ENCODE measurements at regions not wholly inside any gene's neighbourhood (a gene's known extent, or its start where the extent isn't known, plus 50 kb on each side); places are given as distances from the start of the nearest gene placed in this dataset.

DNA sequence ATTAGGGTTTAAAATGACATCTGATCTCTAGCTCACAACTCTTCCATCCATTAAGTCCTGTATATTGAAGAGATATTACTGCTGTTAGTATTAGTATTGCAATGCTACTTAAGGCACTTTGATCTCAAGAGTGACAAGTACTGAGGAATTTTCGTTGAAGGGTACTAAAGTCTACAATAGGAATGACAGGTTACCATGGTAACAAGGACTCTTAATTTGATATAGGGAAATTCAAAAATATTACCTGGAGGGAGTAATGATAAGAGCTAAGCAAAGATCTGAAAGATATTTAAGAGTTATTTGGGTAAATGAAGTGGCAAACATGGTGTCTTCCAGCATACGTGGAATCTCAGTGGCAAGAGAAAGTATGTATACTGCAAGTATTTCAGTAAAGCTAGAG is 518.0 kb upstream of the SLC35B3 start:
- ATAC-seq (no peak), DNase-seq (ENCODE audit: low read depth, low spot score) (no peak)
- in situ Hi-C loops (cut with HindIII; ENCODE audit: low pct_unique_long_range_greater_than_20kb, low sequenced_read_pairs) (no loop called here), intact Hi-C loops (cut with micrococcal nuclease; ENCODE audit: unreplicated experiment) (no loop called here)
- TF ChIP-seq, protein P1, sequence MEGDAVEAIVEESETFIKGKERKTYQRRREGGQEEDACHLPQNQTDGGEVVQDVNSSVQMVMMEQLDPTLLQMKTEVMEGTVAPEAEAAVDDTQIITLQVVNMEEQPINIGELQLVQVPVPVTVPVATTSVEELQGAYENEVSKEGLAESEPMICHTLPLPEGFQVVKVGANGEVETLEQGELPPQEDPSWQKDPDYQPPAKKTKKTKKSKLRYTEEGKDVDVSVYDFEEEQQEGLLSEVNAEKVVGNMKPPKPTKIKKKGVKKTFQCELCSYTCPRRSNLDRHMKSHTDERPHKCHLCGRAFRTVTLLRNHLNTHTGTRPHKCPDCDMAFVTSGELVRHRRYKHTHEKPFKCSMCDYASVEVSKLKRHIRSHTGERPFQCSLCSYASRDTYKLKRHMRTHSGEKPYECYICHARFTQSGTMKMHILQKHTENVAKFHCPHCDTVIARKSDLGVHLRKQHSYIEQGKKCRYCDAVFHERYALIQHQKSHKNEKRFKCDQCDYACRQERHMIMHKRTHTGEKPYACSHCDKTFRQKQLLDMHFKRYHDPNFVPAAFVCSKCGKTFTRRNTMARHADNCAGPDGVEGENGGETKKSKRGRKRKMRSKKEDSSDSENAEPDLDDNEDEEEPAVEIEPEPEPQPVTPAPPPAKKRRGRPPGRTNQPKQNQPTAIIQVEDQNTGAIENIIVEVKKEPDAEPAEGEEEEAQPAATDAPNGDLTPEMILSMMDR (IDR thresholded peaks at IDR 0.05): no peak
- TF ChIP-seq, protein P2, sequence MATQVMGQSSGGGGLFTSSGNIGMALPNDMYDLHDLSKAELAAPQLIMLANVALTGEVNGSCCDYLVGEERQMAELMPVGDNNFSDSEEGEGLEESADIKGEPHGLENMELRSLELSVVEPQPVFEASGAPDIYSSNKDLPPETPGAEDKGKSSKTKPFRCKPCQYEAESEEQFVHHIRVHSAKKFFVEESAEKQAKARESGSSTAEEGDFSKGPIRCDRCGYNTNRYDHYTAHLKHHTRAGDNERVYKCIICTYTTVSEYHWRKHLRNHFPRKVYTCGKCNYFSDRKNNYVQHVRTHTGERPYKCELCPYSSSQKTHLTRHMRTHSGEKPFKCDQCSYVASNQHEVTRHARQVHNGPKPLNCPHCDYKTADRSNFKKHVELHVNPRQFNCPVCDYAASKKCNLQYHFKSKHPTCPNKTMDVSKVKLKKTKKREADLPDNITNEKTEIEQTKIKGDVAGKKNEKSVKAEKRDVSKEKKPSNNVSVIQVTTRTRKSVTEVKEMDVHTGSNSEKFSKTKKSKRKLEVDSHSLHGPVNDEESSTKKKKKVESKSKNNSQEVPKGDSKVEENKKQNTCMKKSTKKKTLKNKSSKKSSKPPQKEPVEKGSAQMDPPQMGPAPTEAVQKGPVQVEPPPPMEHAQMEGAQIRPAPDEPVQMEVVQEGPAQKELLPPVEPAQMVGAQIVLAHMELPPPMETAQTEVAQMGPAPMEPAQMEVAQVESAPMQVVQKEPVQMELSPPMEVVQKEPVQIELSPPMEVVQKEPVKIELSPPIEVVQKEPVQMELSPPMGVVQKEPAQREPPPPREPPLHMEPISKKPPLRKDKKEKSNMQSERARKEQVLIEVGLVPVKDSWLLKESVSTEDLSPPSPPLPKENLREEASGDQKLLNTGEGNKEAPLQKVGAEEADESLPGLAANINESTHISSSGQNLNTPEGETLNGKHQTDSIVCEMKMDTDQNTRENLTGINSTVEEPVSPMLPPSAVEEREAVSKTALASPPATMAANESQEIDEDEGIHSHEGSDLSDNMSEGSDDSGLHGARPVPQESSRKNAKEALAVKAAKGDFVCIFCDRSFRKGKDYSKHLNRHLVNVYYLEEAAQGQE (IDR thresholded peaks at IDR 0.05; ENCODE audit: insufficient read depth in 1 of 2, low read depth in 2 of 2, low read length in 1 of 2): no peak
- TF ChIP-seq SIN3A (IDR thresholded peaks at IDR 0.05; ENCODE audit: borderline replicate concordance, insufficient read depth, low read depth, low read length) (no peak), POLR2AphosphoS5 (IDR thresholded peaks at IDR 0.05; ENCODE audit: low read depth, low read length) (no peak), TCF7L2 (IDR thresholded peaks at IDR 0.05; ENCODE audit: low read depth, low read length) (no peak)
- CTCF ChIA-PET: no interaction called here
- Histone ChIP-seq H3K4me3 (ENCODE audit: low read depth in 2 of 2, low read length in 2 of 2) (no peak overlapping the region), H3K4me1 (ENCODE audit: control insufficient read depth, insufficient read depth, low read length) (no peaks in the 10 kb centered on the region), H3K9me3 (ENCODE audit: control insufficient read depth, insufficient read depth, low read depth, low read length) (no peaks in the 10 kb centered on the region), H3K27ac (ENCODE audit: low read length) (no peak overlapping the region), H3K27me3 (ENCODE audit: control insufficient read depth, insufficient read depth, low read length) (no peaks in the 10 kb centered on the region), H3K36me3 (ENCODE audit: control insufficient read depth, insufficient read depth, low read length) (no peaks in the 10 kb centered on the region)
- no TSS peak for BruUV-seq (replicated peaks)
- POLR2A ChIA-PET: no interaction called here

DNA sequence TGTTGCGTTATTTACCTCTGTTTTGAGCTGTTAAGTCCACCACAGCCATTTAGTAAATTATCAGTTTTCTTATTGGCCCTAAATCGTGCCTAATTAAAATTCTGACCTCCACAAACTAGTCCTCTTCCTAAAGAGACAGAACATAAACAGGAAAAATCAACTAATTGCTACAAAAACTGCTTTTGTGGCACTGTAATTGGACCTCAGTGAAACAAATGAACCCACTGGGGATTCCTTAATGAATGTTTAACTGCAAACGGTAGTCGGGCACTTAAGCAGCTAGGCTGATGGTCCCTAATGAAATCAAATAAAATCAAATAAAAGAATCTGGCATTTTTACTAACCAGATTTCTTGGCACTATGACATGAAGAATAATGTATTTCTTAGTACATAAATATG is 513.4 kb upstream of the SLC35B3 start:
- POLR2A ChIA-PET: no interaction called here
- CTCF ChIA-PET: no interaction called here
- in situ Hi-C loops (cut with HindIII; ENCODE audit: low pct_unique_long_range_greater_than_20kb, low sequenced_read_pairs) (no loop called here), intact Hi-C loops (cut with micrococcal nuclease; ENCODE audit: unreplicated experiment) (no loop called here)
- TF ChIP-seq POLR2AphosphoS5 (IDR thresholded peaks at IDR 0.05; ENCODE audit: low read depth, low read length) (no peak), SIN3A (IDR thresholded peaks at IDR 0.05; ENCODE audit: borderline replicate concordance, insufficient read depth, low read depth, low read length) (no peak), TCF7L2 (IDR thresholded peaks at IDR 0.05; ENCODE audit: low read depth, low read length) (no peak)
- TF ChIP-seq, protein P2 (IDR thresholded peaks at IDR 0.05; ENCODE audit: insufficient read depth in 1 of 2, low read depth in 2 of 2, low read length in 1 of 2): no peak
- TF ChIP-seq, protein P1 (IDR thresholded peaks at IDR 0.05): no peak
- BruUV-seq (replicated peaks): no TSS peak
- Histone ChIP-seq H3K36me3 (ENCODE audit: control insufficient read depth, insufficient read depth, low read length) (no peaks in the 10 kb centered on the region), H3K4me1 (ENCODE audit: control insufficient read depth, insufficient read depth, low read length) (no peaks in the 10 kb centered on the region), H3K4me3 (ENCODE audit: low read depth in 2 of 2, low read length in 2 of 2) (no peak overlapping the region), H3K27ac (ENCODE audit: low read length) (no peak overlapping the region), H3K9me3 (ENCODE audit: control insufficient read depth, insufficient read depth, low read depth, low read length) (no peaks in the 10 kb centered on the region), H3K27me3 (ENCODE audit: control insufficient read depth, insufficient read depth, low read length) (no peaks in the 10 kb centered on the region)
- DNase-seq (ENCODE audit: low read depth, low spot score): no peak
- ATAC-seq: no peak

Data from Panc1 (cell line).